ENCODE measurements at regions not wholly inside any gene's neighbourhood (a gene's known extent, or its start where the extent isn't known, plus 50 kb on each side); places are given as distances from the start of the nearest gene placed in this dataset.

DNA sequence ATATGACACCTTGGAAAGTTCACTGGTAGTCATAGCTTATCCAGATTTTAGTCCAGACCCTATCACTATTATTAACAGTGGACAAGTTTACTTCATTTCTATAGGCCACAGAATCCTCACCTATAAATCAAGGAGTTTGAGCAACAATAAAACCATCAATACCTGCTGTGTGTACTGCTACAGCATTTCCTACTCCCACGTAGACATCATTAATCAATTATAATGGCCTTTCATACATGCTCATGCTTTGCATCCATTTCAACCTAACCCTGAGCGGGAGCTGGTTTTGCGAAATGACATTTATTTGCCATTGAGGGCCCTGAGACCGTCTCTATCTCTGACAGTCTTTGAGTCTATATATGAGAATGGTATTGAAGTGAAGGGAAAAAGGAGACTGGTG, 312.3 kb downstream of the FAT3 start:
- DNase-seq (ENCODE audit: low spot score): no peak

DNA sequence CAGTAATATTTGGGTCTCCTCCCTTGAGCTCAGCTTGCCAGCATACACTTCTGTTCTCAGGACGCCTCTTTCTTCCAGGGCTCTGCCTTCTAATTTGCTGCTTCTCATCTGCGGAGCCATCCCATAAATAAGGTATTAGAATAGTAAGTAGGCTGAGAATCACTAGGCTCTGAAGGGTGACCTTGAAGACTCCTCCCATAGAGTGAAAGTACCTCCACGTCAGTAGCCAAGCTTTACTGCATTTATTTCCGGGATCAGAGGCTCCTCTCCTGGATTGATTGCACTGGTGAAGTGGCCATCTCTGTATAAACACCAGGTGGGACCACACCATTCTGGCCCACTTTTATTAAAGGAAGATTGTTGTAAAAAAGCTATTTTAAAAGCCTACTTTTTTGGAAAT, 315.5 kb downstream of the FAT3 start:
- no peak for DNase-seq (ENCODE audit: low spot score)

DNA sequence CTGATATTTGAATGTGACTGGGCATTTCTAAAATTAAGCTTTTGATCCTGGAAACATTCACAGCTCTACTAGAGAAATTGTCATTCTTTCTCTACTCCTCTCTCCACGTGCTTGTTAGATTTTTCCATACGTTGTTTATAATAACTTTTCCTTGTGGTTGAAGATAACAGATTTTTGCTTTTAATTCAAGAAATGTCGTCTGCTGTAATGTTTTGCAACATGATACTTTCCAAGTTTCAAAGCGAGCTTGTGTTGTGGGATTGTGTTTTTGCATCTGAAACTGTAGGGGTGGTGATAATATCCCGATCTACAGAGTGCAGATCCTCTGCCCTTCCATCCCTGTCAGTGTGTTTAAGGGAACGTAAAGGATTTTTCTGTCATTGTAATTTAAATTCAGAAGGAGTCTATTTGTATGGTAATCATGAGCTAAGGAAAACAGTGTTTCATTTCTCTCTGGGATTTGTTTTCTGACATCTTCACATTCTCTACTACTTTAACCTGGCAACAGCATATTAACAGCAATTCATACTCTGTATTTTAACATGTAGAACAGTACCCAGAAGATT, 321.4 kb downstream of the FAT3 start:
- DNase-seq (ENCODE audit: low spot score): no peak

DNA sequence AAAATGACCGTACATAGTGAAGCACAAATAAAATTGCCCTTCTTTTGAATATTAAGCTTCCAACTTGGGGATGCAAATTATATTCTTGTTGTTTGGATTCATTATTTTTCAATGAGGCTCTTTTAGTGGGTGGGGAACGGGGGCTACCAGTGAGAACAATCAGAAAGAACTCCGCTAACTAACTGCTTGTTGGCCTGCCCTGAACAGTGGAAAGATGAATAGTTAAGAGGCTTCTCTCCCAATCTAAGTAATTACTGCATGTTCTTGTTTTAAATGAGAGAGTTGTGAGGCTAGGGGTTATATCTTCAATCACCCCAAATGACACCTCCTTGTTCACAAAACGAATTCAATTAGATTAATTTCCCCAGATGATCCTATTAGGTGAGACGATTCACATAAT, 322.0 kb downstream of the FAT3 start:
- no peak for DNase-seq (ENCODE audit: low spot score)

DNA sequence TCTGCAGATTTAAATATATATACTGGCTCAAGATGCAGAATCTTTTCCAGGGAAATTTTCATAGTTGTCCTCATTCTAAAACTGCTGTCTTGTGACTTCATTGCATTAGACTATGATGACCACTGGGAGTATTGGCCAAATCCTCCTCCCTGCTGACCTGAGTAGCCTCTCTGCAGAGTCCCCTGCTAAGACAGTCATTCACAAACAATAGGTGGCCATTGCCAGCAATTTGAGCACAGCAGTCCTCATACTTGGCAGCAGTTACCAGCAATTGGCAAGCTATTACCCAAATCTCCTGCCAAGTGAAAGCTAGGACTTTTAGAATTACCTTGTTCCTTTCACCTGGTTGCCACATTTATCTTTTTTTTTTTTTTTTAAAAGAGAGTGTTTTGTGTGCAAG, 325.8 kb downstream of the FAT3 start:
- DNase-seq (ENCODE audit: low spot score): peak; percentile 41

DNA sequence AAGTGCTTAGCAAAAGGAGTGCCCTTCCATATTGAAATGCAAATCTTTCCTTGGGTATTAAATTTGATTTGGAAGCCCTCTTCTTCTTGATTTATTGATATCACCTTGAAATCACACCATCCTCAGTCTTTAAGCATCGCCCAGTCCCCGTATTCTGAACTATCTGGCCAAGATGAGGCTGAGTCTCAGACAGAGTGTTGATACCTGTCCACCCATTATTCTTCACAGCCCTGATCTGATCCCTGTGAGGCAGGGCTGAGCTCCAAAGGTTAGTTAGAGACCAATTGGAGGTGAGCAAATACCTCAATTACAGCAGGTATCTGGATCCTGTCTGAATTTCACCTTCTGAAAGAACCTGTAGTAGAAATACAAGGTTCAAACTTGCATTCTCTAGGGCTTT, 326.3 kb downstream of the FAT3 start:
- DNase-seq (ENCODE audit: low spot score): no peak

DNA sequence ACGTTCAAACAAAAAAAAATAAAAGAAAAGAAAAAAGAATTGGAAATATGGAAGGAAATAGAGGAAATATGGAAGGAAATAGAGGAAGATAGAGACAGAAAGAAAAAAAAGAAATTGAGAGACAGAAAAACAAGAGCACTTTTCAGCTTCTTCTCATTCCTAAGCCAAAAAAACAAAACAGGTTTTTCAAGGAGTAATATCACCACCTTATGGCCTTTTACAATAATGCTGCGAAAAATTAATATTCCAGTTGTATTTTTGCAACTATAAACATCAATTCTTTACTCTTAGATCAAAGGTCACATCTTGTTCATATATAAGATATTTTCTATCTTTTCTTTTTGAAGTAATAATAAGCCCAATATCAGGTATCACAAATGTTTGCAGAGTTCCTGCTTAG, 328.3 kb downstream of the FAT3 start:
- DNase-seq (ENCODE audit: low spot score): no peak

DNA sequence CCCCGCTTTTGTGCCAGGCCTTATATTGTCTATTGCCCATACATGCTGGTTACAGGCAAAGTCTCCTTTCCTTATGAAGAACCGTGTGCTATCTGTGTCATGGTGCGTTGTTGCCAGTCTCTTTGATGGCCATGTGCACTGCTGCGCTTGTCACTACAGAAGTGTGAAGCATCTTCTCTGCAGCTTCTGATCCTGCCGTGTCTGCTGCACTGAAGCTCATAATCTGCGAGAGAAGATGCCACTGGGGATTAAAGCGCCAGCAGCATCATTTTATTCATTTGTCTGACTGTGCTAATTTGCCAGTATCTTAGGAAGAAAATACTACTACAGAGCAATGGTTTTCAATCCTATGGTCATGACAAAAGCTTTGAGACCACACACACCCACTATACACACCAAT, 330.1 kb downstream of the FAT3 start:
- no peak for DNase-seq (ENCODE audit: low spot score)

DNA sequence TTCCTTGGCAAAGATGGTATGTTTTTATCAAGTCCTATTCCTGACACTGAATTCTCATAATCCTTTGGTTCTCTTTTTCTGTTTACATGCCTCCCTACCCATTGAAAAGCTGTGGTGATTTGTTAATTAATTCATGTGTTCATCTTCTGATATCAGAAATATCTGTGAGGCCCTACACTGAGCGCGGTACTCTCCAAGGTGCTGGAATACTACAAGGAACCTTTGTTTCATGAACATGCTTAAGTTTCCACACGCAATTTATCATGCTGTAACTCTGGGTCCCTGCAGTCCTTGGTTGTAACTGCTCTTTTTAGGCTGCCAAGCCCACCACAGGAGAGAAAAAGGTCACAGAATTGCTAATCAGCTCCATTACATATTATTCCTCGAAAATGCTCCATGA, 331.8 kb downstream of the FAT3 start:
- no peak for DNase-seq (ENCODE audit: low spot score)

DNA sequence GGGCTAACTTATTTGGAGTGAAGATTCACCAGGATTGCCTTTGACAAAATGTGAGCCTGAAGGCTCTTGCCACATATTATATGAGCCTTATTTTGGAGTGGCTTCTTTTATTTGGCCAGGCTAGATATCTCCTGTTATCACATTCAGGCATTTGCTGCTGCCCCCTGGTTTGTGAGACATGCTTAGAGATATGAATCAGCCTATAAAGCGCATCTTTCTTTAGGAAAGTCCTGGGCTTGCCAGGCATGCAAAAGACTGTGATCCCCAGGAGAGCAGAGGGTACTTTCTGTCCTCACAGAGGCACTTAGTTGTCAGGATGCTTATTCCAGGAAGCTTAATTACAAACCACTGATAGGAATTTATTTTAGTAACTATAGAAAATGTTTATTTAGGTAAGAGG, 333.3 kb downstream of the FAT3 start:
- DNase-seq (ENCODE audit: low spot score): no peak

DNA sequence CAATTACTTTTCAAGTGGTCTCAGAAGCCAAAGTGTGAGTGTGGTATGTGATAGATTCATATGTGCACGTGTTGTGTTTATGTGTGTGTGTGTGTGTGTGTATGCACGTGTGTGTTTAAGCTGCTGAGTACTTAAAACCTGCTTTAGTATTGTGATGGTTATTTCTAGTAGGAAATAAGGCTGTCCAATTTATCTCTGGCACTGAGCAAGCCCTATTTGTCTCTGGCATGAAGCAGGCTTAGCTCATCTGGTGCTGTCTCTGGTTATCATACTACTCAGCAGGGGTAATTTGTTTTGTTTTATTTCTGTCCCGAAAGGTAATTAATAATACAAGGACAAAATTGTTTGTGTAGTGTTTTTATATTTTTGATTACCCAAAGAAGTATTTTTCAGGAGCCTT, 333.7 kb downstream of the FAT3 start:
- DNase-seq (ENCODE audit: low spot score): no peak

DNA sequence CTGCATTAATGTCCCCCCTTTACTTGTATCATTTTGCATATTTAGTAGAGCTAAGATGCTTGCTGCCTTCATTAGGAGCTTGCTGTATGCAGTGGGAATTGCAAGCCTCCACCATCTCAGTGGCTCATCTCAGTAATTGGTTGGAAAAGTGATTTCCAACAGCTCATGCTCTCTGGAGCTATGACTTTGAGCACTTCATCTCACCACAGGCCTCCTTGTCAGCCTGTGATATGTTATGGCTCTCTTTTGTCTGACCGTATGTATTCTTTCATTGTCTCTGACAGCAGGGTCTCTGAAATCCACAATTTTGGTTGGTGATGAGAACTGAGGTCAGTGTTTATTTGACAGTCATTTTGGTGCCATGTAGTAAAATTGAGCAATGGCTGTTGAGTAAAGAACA, 345.1 kb downstream of the FAT3 start:
- DNase-seq (ENCODE audit: low spot score): no peak

DNA sequence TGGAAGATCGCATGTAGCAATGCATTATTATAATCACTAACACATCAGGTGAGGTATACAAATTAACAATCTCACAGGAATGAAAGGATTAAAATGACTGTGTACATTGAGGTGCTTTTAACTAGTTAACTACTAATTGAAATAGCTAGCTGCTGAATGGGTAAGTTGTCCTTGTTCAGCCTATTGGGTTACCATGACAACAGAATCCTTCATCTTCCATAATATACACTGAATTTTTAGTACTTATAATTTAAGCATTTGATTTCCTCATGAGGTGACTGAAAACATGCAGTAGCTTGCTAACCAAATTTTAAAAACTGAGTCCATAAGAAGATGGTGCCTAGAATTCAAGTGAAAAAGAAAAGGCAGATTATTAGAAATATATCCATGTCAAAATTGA, 347.9 kb downstream of the FAT3 start:
- no peak for DNase-seq (ENCODE audit: low spot score)

DNA sequence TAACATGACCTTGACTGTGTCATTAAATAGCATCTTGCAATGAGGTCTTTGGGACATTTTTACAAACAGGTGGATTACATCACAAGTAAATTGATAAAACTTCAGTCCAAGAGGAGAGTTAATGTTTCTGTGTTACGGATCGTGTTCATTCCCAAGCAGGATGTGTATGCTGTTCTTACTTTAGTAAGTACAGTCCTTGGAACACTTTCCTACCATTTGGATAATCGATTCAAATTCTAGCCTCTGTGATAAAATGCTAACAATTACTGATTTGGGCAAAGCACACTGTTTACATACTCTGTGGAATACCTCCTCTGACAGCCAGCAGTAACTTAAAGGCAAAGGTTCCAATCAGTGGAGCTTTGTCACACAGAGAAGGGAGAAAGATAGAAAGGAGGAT, 351.7 kb downstream of the FAT3 start:
- no peak for DNase-seq (ENCODE audit: low spot score)

DNA sequence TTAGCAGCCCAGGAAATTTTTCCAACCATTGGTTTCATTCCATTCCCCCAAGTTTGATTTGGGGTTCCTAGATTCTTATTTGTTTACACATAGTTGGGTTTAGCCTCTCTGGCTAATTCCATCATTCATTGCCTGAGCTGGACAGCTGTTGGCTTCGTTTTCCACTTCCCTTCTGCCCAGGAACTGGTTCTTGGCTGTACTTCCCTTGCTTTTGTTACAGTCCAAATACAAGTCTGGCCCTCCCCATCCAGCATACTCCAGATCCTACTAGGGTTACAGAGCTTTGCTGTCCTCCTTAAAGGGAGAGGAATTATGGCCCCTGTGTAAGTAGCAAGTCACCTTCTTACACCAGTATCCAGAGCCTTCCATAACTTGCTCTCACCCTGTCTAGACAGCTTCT, 356.3 kb downstream of the FAT3 start:
- DNase-seq (ENCODE audit: low spot score): no peak

DNA sequence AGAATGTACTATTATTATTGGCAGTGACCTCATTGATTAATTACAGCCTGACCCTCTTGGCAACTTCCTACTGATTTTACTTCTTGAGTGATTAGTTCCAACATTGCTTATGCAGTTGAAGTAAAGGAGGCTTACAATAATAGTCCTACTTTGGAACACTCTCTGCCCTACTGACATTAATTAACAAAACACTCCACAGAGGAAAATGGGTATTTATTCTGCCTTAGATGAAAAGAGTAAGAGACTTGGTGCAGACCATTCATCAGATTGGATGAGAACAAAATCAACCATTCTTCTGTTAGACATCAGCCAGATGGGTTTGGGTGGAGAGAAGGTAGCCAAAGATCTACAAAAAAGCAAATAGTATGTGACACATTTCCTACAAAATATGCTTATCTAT, 363.8 kb downstream of the FAT3 start:
- no peak for DNase-seq (ENCODE audit: low spot score)

DNA sequence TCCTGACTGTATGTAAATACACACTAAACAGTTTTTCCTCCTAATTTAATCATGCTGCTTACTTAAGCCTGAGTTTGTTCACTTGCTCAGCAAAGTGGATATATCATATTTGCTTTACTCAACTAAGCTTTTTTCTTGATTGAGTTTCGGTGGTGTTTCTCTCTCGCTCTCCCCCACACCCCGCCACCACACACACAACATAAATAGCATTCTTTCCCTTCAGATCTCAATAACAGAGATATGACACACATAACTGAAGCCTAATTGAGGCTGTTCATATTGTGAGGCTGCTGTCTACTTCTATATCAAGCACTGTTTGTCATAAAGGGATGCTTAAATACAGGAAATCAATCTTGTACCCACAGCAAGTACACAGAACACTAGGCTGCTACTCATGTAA, 364.9 kb downstream of the FAT3 start:
- DNase-seq (ENCODE audit: low spot score): no peak

DNA sequence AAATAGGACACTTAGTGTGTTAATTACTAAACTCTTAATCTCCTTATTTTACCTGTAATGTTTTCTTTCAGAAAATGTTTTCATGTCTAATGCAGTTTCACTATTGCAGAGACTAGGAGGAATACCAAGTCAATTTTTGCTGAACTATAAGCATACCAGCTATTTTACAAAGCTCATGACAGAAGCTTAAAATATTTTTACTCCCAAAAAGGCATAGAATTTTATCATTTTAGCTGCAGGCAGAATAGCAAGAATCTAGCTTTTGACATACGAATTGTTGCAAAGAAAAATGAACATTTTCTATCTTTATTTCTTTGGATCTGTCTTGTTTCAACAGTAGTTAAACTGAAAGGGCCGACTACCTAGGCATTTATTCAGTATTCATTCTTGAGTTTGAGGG, 366.9 kb downstream of the FAT3 start:
- DNase-seq (ENCODE audit: low spot score): no peak

DNA sequence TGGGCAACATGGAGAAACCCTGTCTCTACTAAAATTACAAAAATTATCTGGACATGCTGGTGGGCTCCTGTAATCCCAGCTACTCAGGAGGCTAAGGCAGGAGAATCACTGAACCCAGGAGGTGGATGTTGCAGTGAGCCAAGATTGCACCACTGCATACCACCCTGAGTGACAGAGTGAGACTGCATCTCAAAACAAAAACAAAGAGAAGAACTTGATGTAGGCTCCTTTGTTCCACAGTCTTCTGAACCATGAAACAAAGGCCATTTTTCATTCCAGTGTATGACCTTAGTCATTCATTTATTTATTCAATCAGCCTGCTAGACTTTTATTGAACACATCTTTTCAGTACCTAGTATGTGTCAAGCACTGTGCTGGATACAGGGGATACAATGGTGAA, 369.6 kb downstream of the FAT3 start:
- DNase-seq (ENCODE audit: low spot score): no peak

DNA sequence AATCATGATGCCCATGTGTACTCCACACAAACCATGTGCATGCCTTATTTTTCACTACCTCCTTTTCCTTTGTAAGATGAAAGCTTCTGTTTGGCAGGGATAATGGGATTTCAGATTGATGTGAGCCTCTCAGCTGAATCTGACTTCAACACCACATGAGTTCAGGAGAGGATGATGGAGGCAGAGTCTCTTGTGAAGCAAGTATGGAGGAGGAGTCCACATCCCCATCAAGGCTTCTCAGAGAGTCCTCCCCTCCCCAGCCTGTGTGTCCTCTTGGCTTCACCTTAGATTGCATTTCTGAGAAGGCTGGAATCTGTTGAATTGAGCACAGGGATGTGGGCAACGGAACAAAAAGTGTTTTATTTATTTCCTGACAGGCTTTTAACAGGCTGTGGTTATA, 370.4 kb downstream of the FAT3 start:
- DNase-seq (ENCODE audit: low spot score): no peak

DNA sequence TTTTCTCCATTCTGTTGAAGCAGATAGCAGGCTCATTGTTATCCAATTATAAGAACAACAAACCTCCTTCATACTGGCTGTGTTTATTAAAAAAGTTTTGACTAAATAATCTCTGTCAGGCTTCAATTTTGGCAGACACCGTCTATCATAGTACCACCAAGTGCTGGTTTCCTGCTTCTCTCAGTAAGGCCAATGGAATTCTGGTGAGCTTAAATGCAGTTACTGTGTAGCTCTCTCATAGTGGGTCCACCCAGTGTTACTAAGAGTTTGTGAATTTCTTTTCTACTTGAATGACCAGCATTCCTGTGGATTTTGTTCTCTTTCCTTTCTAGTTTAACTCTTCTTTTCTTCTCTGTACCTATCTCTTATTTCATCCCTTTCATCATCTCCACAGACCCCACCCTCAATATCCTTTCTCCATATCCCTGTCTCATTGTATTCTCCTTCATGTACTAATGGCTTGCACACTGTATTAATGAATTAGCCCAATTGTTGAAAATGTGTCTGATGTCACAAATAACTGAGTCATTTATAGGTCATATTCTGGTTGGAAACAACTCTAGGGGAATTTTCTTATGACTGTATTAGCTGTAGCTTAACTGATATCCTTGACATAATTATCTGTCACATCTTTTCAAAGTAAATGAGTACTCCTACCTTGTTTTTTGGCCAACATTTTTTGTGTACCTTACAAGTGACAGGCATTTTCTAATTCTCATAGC, 372.1 kb downstream of the FAT3 start:
- no peak for DNase-seq (ENCODE audit: low spot score)

DNA sequence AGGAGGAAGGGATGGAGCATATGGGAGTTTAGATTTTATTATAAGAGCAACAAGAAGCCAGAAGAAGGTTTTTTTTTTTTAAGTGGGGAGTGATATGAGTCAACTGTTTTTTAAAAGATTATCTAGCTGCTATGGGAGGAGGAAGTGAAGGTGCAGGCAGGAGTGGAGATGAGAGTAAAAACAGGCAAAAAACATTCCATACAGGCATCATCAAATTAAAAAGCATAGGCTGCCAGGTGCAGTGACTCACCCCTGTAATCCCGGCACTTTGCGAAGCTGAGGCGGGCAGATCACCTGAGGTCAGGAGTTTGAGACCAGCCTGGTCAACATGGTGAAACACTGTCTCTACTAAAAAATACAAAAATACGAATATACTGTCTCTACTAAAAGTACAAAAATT, 368.4 kb upstream of the MTNR1B start:
- no peak for DNase-seq (ENCODE audit: low spot score)

DNA sequence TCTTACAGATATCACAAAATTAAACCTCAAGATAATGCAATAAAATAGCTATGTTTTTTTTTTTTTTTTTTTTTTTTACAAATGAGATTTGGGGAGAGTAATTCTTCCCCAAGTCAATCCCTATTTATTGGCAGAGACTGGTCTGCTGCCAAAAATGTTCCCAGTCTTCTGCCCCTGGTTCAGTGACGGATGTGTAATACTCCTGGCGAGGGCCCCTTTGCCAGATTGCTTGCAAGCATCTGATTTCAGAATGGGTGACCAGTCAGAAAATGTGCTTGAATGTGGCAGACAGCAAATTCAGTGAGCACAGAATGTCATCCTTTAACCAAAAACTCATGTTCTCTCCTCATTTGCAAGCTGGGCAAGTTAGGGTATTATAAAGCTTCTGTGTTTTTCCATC, 363.8 kb upstream of the MTNR1B start:
- DNase-seq (ENCODE audit: low spot score): no peak

DNA sequence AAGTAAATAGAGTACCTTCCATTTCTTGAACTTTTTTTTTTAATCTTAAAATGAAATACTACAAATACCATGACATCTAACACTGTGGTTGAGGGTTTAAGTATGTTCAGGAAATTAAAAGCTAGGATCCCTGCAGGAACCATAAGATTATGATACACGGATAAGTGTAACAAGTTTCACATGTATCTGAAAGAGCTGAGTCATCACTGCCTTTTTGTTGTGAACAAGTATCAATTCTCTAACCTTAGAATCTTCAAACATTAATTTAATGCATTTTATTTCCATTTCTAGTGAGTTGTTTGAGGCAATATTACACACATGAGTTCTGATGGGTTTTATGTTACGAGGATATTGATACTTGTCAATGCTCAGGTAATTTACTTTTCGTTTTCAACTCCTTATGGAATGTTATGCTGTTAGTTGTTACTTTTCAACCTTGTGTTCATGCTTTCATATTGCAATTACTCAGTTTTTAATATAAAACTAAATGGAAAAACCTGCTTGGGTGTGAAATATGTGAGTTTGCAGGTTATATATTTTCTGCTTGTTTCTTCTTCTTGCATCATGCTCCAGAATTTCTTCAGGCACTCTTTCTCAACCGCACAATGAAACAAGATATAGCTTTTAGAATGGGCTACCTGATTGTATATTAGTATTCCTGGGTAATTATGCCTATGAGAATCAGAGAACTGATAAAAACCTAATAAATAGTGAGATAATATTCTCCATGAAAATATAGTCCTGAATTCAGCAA, 361.3 kb upstream of the MTNR1B start:
- DNase-seq (ENCODE audit: low spot score): no peak
